Parathyroid adenoma (tissue), 2 donors: ENCODE measurements at regions not wholly inside any gene's neighbourhood (a gene's known extent, or its start where the extent isn't known, plus 50 kb on each side); places are given as distances from the start of the nearest gene placed in this dataset.

Source experiments
- H2AFZ ChIP-seq: fragments of 300-600 bp; sonication (generic); one replicate; pipeline ENCODE4 v1.7.0; 2017; ENCODE audit warnings: antibody characterized with exemption, mild to moderate bottlenecking
- H3K27ac ChIP-seq: fragments of 300-600 bp; sonication (generic); one replicate; pipeline ENCODE4 v1.7.0; 2017
- H3K27me3 ChIP-seq: fragments of 300-600 bp; sonication (generic); one replicate; pipeline ENCODE4 v1.7.0; 2017; ENCODE audit warnings: low read length; ENCODE audit not compliant: control insufficient read depth, insufficient read depth
- H3K36me3 ChIP-seq: fragments of 300-600 bp; sonication (generic); one replicate; pipeline ENCODE4 v1.7.0; 2017; ENCODE audit warnings: low read length; ENCODE audit not compliant: control insufficient read depth, insufficient read depth
- H3K4me1 ChIP-seq: fragments of 300-600 bp; sonication (generic); one replicate; pipeline ENCODE4 v1.7.0; 2017; ENCODE audit warnings: control low read depth
- H3K4me2 ChIP-seq: fragments of 300-600 bp; sonication (generic); one replicate; pipeline ENCODE4 v1.7.0; 2017; ENCODE audit warnings: low read length
- H3K4me3 ChIP-seq: fragments of 300-600 bp; sonication (generic); one replicate; pipeline ENCODE4 v1.7.0; 2017; ENCODE audit warnings: low read depth, low read length
- H3K79me2 ChIP-seq: fragments of 300-600 bp; sonication (generic); one replicate; pipeline ENCODE4 v1.7.0; 2017; ENCODE audit warnings: control low read depth
- H3K9ac ChIP-seq: fragments of 300-600 bp; sonication (generic); one replicate; pipeline ENCODE4 v1.7.0; 2017; ENCODE audit warnings: mild to moderate bottlenecking
- H3K9me3 ChIP-seq: fragments of 300-600 bp; sonication (generic); one replicate; pipeline ENCODE4 v1.7.0; 2017; ENCODE audit warnings: low read length; ENCODE audit not compliant: control insufficient read depth
- CTCF ChIP-seq: fragments of 300-600 bp; sonication (generic); IDR thresholded peaks from one replicate; pipeline ENCODE4 v1.7.0; 2017; ENCODE audit warnings: antibody characterized with exemption, mild to moderate bottlenecking
- donor health status: primary hyperparathyroidism.

DNA sequence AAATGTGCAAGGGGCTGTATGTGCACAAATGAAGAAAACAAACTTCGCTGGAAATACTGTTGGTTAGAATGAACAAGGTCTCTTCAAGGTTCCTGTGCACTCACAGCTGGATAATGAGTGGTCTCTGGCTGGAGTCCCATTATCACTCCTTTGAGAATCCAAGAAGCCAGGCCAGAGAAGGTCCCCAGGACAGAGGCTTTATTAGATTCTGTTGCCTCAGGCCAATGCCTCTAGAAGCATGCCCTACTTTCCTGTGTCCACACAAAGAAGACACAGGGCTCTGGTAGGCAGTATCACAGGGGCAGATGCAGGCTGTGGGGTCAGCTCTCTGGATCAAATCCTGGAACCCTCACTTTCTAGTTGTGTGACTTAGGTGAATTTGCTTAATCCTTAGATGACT lies 384.7 kb downstream of the GRIN2B start:
- Histone ChIP-seq H3K9ac (no peak overlapping the region), H3K79me2 (no peaks in the 10 kb centered on the region), H3K4me2 (no peak overlapping the region), H3K36me3 (no peaks in the 10 kb centered on the region), H3K4me1 (no peaks in the 10 kb centered on the region), H3K4me3 (no peak overlapping the region), H3K27me3 (no peaks in the 10 kb centered on the region), H3K27ac (no peak overlapping the region), H3K9me3 (no peaks in the 10 kb centered on the region), H2AFZ (no peak overlapping the region)
- no peak for TF ChIP-seq CTCF

DNA sequence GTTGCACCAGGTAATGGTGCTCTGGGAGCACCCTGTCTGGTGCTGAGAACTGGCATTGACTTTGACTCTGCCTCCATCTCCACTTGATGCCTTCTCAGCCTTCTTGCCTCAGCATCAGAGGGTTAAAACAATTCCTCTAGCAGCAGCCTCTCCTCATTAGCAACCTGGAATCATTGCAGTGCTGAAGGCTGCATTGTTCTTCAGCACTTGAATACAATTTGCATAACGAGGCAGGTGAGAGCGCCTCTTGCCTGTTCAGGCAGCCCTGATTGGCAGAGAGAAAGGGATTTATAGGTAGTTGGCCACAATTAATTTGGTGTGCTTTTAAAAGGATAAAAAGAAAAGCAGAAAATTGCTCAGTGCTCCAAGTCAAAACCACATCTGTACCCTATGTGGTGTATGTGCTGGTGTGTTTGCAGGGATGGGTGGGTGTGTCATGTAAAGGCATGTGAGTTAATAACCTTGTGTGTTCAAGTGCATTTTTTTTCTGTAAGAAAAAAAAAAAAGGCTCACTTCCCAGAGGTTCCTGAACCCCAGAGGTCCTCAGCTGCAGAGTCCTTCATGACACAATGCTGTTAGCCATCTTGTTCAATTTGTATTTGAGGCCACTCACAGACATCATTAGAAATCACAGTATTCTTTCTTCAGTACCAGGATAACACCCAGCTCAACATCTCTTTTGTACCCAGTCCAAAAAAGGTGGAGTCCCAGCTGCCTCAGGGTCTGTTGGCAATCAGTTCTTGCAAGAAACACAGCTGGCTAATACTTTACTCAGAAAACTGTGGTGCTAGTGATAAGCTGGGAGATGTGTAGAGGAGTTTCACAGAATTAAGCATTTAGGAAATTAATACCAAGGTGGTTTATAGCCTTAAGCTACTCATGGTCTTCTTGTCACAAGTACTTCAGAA lies 385.6 kb downstream of the GRIN2B start:
- no peak for TF ChIP-seq CTCF
- Histone ChIP-seq H2AFZ (no peak overlapping the region), H3K27me3 (no peaks in the 10 kb centered on the region), H3K27ac (no peak overlapping the region), H3K9ac (no peak overlapping the region), H3K36me3 (no peaks in the 10 kb centered on the region), H3K4me1 (no peaks in the 10 kb centered on the region), H3K4me3 (no peak overlapping the region), H3K79me2 (no peaks in the 10 kb centered on the region), H3K4me2 (no peak overlapping the region), H3K9me3 (no peaks in the 10 kb centered on the region)

DNA sequence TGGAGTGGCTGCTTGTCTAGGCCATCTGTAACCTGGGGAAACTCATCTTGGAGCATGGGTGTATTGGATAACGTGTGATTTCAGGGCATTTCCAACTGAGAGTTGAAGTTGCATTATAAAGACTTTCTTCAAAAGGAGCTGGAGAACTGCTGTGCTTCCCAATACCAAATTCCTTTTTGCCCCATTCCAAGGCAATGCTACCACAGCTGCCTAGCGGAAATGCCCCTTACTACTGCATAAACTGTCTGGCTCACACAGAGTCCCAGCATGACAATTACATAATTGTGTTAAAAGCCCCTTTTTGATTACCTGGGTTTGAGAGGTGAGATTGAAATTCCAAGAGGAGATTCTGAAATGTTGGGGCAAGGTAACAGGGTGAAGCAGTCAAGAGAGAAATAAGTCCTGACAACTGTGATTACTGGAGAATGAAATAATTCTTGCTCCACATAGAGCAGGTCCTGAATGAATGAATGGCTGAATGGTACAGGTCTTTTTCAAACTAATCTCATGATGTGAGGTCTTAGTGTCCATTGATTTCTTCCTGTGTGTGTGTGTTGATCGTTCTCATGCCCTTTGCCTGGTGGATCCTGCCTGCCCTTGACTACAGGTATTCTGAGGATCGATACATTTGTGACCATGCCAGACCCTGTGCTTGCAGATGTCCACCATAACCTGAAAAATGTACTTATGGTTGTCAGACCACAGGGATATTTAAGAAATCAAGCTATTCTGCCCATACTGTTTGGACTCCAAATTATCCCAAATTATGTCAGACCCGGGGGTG lies 386.5 kb downstream of the GRIN2B start:
- no peaks in the 10 kb centered on the region for H3K9me3 ChIP-seq
- H3K4me2 ChIP-seq = no peak overlapping the region
- no peaks in the 10 kb centered on the region for H3K4me1 ChIP-seq
- H3K79me2 ChIP-seq = no peaks in the 10 kb centered on the region
- H3K9ac ChIP-seq = no peak overlapping the region
- no peak overlapping the region for H3K27ac ChIP-seq
- H3K4me3 ChIP-seq = no peak overlapping the region
- TF ChIP-seq CTCF = no peak
- no peaks in the 10 kb centered on the region for H3K36me3 ChIP-seq
- no peak overlapping the region for H2AFZ ChIP-seq
- no peaks in the 10 kb centered on the region for H3K27me3 ChIP-seq

GRCh38 chr12:13592063-13592942 lies 389.1 kb downstream of the GRIN2B start:
- Histone ChIP-seq H3K27me3 (no peaks in the 10 kb centered on the region), H3K27ac (no peak overlapping the region), H3K4me1 (no peaks in the 10 kb centered on the region), H3K79me2 (no peaks in the 10 kb centered on the region), H3K4me2 (no peak overlapping the region), H3K9me3 (no peaks in the 10 kb centered on the region), H3K4me3 (no peak overlapping the region), H2AFZ (no peak overlapping the region), H3K9ac (no peak overlapping the region), H3K36me3 (no peaks in the 10 kb centered on the region)
- no peak for TF ChIP-seq CTCF
